HG03025 (cell line): ENCODE measurements at regions not wholly inside any gene's neighbourhood (a gene's known extent, or its start where the extent isn't known, plus 50 kb on each side); places are given as distances from the start of the nearest gene placed in this dataset.

Experiments used
- ATAC-seq: cut with Tn5 transposase; IDR thresholded peaks from one replicate; pipeline ENCODE4 v1.9.1; 2021; ENCODE audit warnings: mild to moderate bottlenecking, moderate library complexity; ENCODE audit not compliant: unreplicated experiment, low FRiP score

- no peak for ATAC-seq
Measured at GRCh38 chr14:71273366-71273765, 366.1 kb downstream of the PCNX1 start.

GRCh38 chr14:71284048-71284447, 376.8 kb downstream of the PCNX1 start:
- no peak for ATAC-seq

- ATAC-seq, result no peak
Measured at GRCh38 chr14:71286126-71286525, 378.9 kb downstream of the PCNX1 start.

- no peak for ATAC-seq
Measured at GRCh38 chr14:71287567-71287966, 380.3 kb downstream of the PCNX1 start.

- ATAC-seq, result peak; percentile 74
Measured at GRCh38 chr14:71289536-71289935, 382.3 kb downstream of the PCNX1 start.

GRCh38 chr14:71290301-71290700, 383.0 kb downstream of the PCNX1 start:
- no peak for ATAC-seq

GRCh38 chr14:71290960-71291466, 383.8 kb downstream of the PCNX1 start:
- no peak for ATAC-seq

- no peak for ATAC-seq
Measured at GRCh38 chr14:71296184-71296583, 388.9 kb downstream of the PCNX1 start.

GRCh38 chr14:71300566-71301330, 393.5 kb downstream of the PCNX1 start:
- ATAC-seq, result no peak

GRCh38 chr14:71301611-71302010, 394.4 kb downstream of the PCNX1 start:
- no peak for ATAC-seq

GRCh38 chr14:71304690-71305089, 397.4 kb downstream of the PCNX1 start:
- no peak for ATAC-seq

- ATAC-seq, result no peak
Measured at GRCh38 chr14:71308671-71309070, 401.4 kb downstream of the PCNX1 start.

GRCh38 chr14:71309756-71310155, 402.5 kb downstream of the PCNX1 start:
- ATAC-seq, result no peak

GRCh38 chr14:71311061-71311460, 403.8 kb downstream of the PCNX1 start:
- no peak for ATAC-seq

- ATAC-seq, result no peak
Measured at GRCh38 chr14:71314717-71315116, 407.5 kb downstream of the PCNX1 start.

- ATAC-seq, result no peak
Measured at GRCh38 chr14:71317385-71318096, 410.3 kb downstream of the PCNX1 start.

- no peak for ATAC-seq
Measured at GRCh38 chr14:71318097-71318459, 410.8 kb downstream of the PCNX1 start.

- ATAC-seq, result no peak
Measured at GRCh38 chr14:71319666-71320065, 412.4 kb downstream of the PCNX1 start.

GRCh38 chr14:71320107-71320733, 413.0 kb downstream of the PCNX1 start, which contains the start of gene SIPA1L1:
Gene SIPA1L1, plus strand, starts transcription at chr14:71320476.
- peak; percentile 77 for ATAC-seq

- peak; percentile 30 for ATAC-seq
Measured at GRCh38 chr14:71320734-71321573, 413.7 kb downstream of the PCNX1 start.
